ENCODE measurements at regions not wholly inside any gene's neighbourhood (a gene's known extent, or its start where the extent isn't known, plus 50 kb on each side); places are given as distances from the start of the nearest gene placed in this dataset.

DNA sequence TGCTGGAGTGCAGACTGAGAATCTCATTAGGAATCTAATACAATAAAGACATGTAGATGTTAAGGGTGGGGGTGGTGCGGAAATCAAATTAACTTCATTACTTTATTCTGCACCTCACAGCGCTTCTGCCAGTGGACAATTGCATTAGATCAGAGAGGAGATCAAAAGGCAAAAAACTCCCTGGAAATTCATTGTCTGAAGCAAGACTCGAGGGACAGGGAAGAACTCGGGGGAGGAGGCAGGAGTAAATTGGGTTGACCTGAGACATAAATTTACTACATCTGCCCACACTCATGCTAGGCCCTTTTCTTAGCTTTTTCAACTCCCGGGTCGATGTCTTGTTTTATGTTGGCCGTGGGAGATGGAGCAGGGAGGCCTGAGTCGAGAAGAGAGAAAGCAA lies 315.4 kb downstream of the SPATA17 start:
- TF ChIP-seq, protein P1, sequence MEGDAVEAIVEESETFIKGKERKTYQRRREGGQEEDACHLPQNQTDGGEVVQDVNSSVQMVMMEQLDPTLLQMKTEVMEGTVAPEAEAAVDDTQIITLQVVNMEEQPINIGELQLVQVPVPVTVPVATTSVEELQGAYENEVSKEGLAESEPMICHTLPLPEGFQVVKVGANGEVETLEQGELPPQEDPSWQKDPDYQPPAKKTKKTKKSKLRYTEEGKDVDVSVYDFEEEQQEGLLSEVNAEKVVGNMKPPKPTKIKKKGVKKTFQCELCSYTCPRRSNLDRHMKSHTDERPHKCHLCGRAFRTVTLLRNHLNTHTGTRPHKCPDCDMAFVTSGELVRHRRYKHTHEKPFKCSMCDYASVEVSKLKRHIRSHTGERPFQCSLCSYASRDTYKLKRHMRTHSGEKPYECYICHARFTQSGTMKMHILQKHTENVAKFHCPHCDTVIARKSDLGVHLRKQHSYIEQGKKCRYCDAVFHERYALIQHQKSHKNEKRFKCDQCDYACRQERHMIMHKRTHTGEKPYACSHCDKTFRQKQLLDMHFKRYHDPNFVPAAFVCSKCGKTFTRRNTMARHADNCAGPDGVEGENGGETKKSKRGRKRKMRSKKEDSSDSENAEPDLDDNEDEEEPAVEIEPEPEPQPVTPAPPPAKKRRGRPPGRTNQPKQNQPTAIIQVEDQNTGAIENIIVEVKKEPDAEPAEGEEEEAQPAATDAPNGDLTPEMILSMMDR (IDR thresholded peaks at IDR 0.05; ENCODE audit: poor library complexity) = no peak
- TF ChIP-seq EZH2 (IDR thresholded peaks at IDR 0.05; ENCODE audit: borderline replicate concordance) (no peak), EZH2phosphoT487 (IDR thresholded peaks at IDR 0.05; ENCODE audit: low read depth, severe bottlenecking, unreplicated experiment) (no peak)
